ENCODE measurements at regions not wholly inside any gene's neighbourhood (a gene's known extent, or its start where the extent isn't known, plus 50 kb on each side); places are given as distances from the start of the nearest gene placed in this dataset.
A peak's percentile ranks its signal among the peaks of the same experiment; 100 is the strongest.
"Not testable (repeated sequence)": the region's sequence is repeated elsewhere in the genome, so short reads cannot be mapped to it uniquely, and the experiment has no call there.

DNA sequence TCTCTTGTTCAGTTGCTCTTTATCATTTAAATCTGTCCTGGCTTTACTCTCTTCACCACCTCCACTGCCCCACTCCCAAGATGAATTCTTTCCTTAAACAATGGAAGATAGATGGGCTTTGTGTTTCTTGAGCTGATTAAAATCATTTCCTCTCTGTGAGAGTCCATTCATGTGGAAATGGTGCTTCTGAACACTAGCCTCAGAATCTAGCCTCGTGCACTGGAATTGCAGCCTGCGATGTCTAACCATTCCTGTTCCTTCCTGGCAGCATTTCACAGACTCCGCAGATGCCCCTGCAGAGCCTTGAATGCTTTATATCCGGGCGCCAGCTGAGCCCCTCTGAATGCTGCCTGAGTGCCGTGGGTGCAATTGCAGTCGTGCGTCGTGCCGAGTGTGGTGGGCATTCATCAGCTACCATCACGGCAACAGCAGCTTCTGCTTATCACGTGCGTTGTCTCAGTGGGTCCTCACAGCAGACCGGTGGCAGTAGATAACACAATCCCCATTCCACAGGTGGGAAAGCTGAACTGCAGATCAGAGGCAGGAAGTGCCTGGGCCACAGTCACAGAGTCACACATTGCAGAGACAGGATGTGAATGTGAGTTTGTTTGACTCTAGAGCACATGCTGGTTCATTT, 172.8 kb upstream of the WSCD1 start:
- H3K9me3 ChIP-seq = no peaks in the 10 kb centered on the region
- no peaks in the 10 kb centered on the region for H3K4me1 ChIP-seq
- TF ChIP-seq POLR2AphosphoS5 (IDR thresholded peaks at IDR 0.05; ENCODE audit: insufficient read depth in 1 of 2, low read depth in 1 of 2) (no peak), POLR2A (IDR thresholded peaks at IDR 0.05) (no peak)
- TF ChIP-seq, protein P1, sequence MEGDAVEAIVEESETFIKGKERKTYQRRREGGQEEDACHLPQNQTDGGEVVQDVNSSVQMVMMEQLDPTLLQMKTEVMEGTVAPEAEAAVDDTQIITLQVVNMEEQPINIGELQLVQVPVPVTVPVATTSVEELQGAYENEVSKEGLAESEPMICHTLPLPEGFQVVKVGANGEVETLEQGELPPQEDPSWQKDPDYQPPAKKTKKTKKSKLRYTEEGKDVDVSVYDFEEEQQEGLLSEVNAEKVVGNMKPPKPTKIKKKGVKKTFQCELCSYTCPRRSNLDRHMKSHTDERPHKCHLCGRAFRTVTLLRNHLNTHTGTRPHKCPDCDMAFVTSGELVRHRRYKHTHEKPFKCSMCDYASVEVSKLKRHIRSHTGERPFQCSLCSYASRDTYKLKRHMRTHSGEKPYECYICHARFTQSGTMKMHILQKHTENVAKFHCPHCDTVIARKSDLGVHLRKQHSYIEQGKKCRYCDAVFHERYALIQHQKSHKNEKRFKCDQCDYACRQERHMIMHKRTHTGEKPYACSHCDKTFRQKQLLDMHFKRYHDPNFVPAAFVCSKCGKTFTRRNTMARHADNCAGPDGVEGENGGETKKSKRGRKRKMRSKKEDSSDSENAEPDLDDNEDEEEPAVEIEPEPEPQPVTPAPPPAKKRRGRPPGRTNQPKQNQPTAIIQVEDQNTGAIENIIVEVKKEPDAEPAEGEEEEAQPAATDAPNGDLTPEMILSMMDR (IDR thresholded peaks at IDR 0.05) = no peak
- H3K27me3 ChIP-seq = no peaks in the 10 kb centered on the region
- no peaks in the 10 kb centered on the region for H3K36me3 ChIP-seq
- intact Hi-C loops (cut with DNase I) = no loop called here
- H3K27ac ChIP-seq = no peak overlapping the region
- H3K4me3 ChIP-seq = no peak overlapping the region
- DNase-seq (ENCODE audit: extremely low spot score in 2 of 2) = peak in 1 of 2 donors; percentile 77

DNA sequence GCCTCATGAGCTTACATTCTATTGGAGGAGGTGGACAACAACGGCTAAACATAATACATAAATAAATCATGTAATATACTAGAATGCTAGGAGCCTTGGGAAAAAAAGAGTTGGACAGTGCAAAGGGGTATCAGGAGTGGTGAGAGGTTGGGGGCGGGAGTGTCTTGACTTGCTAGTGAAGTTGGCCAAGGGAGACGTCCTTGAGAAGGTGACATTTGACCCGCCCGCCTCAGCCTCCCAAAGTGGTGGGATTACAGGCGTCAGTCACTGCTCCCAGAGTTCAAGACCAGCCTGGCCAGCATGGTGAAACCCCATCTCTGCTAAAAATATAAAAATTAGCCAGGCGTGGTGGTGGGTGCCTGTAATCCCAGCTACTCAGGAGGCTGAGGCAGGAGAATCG, 172.2 kb upstream of the WSCD1 start:
- intact Hi-C loops (cut with DNase I); H3K27me3 ChIP-seq; H3K27ac ChIP-seq; H3K36me3 ChIP-seq; H3K4me1 ChIP-seq; H3K9me3 ChIP-seq; H3K4me3 ChIP-seq: not testable (repeated sequence)
- peak in 1 of 2 donors; percentile 88 for DNase-seq (ENCODE audit: extremely low spot score in 2 of 2)

DNA sequence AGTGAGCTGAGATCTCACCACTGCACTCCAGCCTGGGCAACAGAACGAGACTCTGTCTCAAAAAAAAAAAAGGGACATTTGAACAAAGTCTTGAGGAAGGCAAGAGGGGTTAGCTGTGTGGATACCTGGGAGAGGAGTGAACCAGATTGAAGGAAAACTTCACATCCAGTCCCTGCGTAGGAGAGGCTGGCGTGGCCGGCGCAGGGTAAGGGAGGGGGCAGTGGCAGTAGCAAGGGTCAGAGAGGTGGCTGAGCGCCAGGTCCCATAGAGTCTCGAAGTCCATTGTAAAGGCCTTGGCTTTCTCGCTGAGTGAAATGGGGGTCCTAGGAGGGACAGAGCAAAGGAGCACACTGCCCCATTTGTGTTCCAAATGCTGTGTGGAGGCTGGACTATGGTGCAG, 171.8 kb upstream of the WSCD1 start:
- Histone ChIP-seq H3K36me3 (no peaks in the 10 kb centered on the region), H3K9me3 (no peaks in the 10 kb centered on the region), H3K27ac (no peak overlapping the region), H3K4me1 (no peaks in the 10 kb centered on the region), H3K4me3 (no peak overlapping the region), H3K27me3 (no peaks in the 10 kb centered on the region)
- TF ChIP-seq POLR2A (IDR thresholded peaks at IDR 0.05) = no peak
- TF ChIP-seq, protein P1 (IDR thresholded peaks at IDR 0.05) = no peak
- TF ChIP-seq POLR2AphosphoS5 (IDR thresholded peaks at IDR 0.05; ENCODE audit: insufficient read depth in 1 of 2, low read depth in 1 of 2) = no peak
- intact Hi-C loops (cut with DNase I) = no loop called here
- DNase-seq (ENCODE audit: extremely low spot score in 2 of 2) = peak in 1 of 2 donors; percentile 67

DNA sequence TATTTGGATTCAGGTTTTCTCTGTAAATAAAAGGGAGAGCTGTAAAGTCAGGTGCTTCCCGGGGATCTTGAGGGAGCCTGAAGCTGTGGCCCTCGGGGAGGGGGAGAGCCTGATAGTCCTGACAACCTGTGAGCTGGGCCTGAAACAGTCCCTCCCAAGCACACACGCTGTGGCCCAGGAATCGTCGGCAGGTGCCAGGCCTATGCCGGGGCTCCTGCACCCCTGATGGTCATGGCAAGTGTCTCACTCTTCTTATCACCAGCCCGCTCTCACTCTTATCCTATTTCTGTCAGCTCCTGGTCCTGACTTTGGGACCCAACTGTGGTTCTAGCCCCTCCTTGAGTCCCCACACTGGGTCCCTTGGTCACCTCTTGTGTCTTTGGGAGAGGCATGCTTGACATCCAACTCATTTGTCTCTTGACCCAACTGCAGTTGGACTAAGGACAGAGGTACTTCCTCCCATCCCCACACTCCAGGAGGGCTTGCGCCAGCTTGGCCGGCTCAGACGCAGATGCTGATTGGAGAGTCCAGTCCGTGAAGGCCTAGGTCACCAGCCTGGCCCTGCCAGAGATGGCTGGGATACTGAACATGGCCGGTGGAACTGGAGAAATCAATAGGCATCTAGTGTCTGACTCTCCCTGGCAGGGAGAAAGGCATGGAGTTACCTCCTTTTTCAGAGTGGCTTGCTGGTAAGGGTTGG, 170.5 kb upstream of the WSCD1 start:
- DNase-seq (ENCODE audit: extremely low spot score in 2 of 2) = peak in 1 of 2 donors; percentile 61
- Histone ChIP-seq H3K27me3 (no peaks in the 10 kb centered on the region), H3K4me3 (no peak overlapping the region), H3K9me3 (peaks cover 3% of the 10 kb centered on the region), H3K27ac (no peak overlapping the region), H3K36me3 (no peaks in the 10 kb centered on the region), H3K4me1 (no peaks in the 10 kb centered on the region)
- TF ChIP-seq, protein P1 (IDR thresholded peaks at IDR 0.05) = no peak
- no peak for TF ChIP-seq POLR2A (IDR thresholded peaks at IDR 0.05)
- no peak for TF ChIP-seq POLR2AphosphoS5 (IDR thresholded peaks at IDR 0.05; ENCODE audit: insufficient read depth in 1 of 2, low read depth in 1 of 2)
- intact Hi-C loops (cut with DNase I) = no loop called here

DNA sequence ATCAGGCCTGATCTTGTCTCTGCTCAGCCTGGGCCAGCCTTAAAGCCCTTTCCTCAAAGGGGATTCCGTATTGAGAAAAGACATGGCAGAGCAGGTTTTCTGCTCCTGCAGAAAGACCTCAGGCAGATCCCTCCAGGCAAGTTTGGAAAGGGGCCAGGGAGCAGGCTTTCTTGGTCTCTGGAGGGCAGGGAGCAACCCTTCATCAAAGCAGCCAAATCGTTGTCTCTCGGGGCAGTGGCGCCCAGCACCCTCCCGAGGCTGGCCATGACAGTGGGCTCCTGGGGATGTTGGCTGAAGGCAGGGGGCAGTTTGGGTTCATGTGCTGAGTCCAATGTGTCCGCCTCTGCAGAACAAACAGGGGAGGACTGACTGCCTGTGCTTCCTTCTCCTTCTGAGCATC, 168.4 kb upstream of the WSCD1 start:
- Histone ChIP-seq H3K4me1 (no peaks in the 10 kb centered on the region), H3K36me3 (no peaks in the 10 kb centered on the region), H3K4me3 (no peak overlapping the region), H3K27ac (no peak overlapping the region), H3K27me3 (no peaks in the 10 kb centered on the region), H3K9me3 (peaks cover 4% of the 10 kb centered on the region)
- TF ChIP-seq POLR2AphosphoS5 (IDR thresholded peaks at IDR 0.05; ENCODE audit: insufficient read depth in 1 of 2, low read depth in 1 of 2) (no peak), POLR2A (IDR thresholded peaks at IDR 0.05) (no peak)
- TF ChIP-seq, protein P1 (IDR thresholded peaks at IDR 0.05) = no peak
- DNase-seq (ENCODE audit: extremely low spot score in 2 of 2) = no peak
- intact Hi-C loops (cut with DNase I) = no loop called here
